Activated T-helper 2 cell treated with anti-CD3 and anti-CD28 coated beads, Interferon-gamma antibody, Interleukin-2, Interleukin-4, amounts not matched to agents 10 μg/mL and 5 μg/mL and 100 μg/mL, durations not matched to agents 14 hours and 24 hours and 36 hours (primary cell): ENCODE measurements at regions not wholly inside any gene's neighbourhood (a gene's known extent, or its start where the extent isn't known, plus 50 kb on each side); places are given as distances from the start of the nearest gene placed in this dataset.

ENCODE experiments used
- DNase-seq: peaks from one replicate; pipeline ENCODE4 v3.0.0; 2021; ENCODE audit warnings: low spot score
- H3K27ac Mint-ChIP-seq: one replicate; pipeline ENCODE4 v1.8.0; 2021; ENCODE audit warnings: mixed read lengths
- H3K27me3 Mint-ChIP-seq: one replicate; pipeline ENCODE4 v1.8.0; 2021; ENCODE audit warnings: low read depth, mixed read lengths
- H3K36me3 Mint-ChIP-seq: one replicate; pipeline ENCODE4 v1.8.0; 2021; ENCODE audit warnings: low read depth, mixed read lengths
- H3K4me1 Mint-ChIP-seq: one replicate; pipeline ENCODE4 v1.8.0; 2021; ENCODE audit warnings: low read depth, mixed read lengths
- H3K4me3 Mint-ChIP-seq: one replicate; pipeline ENCODE4 v1.8.0; 2021; ENCODE audit warnings: low read depth, mild to moderate bottlenecking, moderate library complexity, mixed read lengths
- H3K9me3 Mint-ChIP-seq: one replicate; pipeline ENCODE4 v1.8.0; 2021; ENCODE audit warnings: mixed read lengths
- intact Hi-C: fragments of 100-400 bp; cut with micrococcal nuclease; formaldehyde crosslinking; loops from one replicate; pipeline ENCODE4 v1.15.1; 2023

DNA sequence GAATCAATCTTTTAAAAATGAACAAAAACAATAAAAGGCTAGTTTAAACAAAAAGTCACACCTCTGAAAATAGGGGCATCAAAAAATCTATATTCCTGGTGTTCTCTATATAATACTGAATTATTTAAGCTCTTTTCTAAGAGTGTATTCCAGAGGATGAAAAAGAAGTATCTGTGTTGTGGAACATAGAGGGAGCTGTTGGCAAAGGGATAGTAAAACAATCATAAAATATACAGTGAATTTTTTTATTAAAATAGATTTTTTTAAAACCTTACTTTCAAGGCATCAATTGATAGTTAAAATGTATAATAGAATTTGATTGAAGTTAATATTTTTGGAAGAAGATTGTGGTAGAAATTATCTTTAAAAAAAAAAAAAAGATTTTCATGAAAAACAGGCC lies 1409.1 kb upstream of the CELF2 start:
- Mint-ChIP-seq H3K9me3 (no peaks in the 10 kb centered on the region), H3K4me3 (no peak overlapping the region), H3K36me3 (no peaks in the 10 kb centered on the region), H3K4me1 (peaks cover 2% of the 10 kb centered on the region), H3K27me3 (peaks cover 6% of the 10 kb centered on the region), H3K27ac (no peak overlapping the region)
- DNase-seq, result no peak
- intact Hi-C loops, result no loop called here

- H3K27me3 Mint-ChIP-seq, result peaks cover 8% of the 10 kb centered on the region
These were observed 1404.2 kb upstream of the CELF2 start for GRCh38 chr10:9613338-9614075.

GRCh38 chr10:9615189-9615588 lies 1402.5 kb upstream of the CELF2 start:
- Mint-ChIP-seq H3K27me3 (peaks cover 8% of the 10 kb centered on the region), H3K4me3 (no peak overlapping the region)
- intact Hi-C loops, result no loop called here

More at GRCh38 chr10:9613338-9614075, 1404.2 kb upstream of the CELF2 start:
- intact Hi-C loops, result no loop called here
- no peaks in the 10 kb centered on the region for H3K9me3 Mint-ChIP-seq
- no peak overlapping the region for H3K4me3 Mint-ChIP-seq
- DNase-seq, result no peak
- no peak overlapping the region for H3K27ac Mint-ChIP-seq
- peaks cover 4% of the 10 kb centered on the region for H3K4me1 Mint-ChIP-seq
- H3K36me3 Mint-ChIP-seq, result no peaks in the 10 kb centered on the region

GRCh38 chr10:9621216-9621615 lies 1396.5 kb upstream of the CELF2 start:
- intact Hi-C loops, result no loop called here
- Mint-ChIP-seq H3K4me1 (no peaks in the 10 kb centered on the region), H3K9me3 (no peaks in the 10 kb centered on the region), H3K27me3 (no peaks in the 10 kb centered on the region), H3K4me3 (no peak overlapping the region), H3K27ac (no peak overlapping the region), H3K36me3 (no peaks in the 10 kb centered on the region)
- no peak for DNase-seq

More at GRCh38 chr10:9615189-9615588, 1402.5 kb upstream of the CELF2 start:
- no peak for DNase-seq
- no peak overlapping the region for H3K27ac Mint-ChIP-seq
- no peaks in the 10 kb centered on the region for H3K36me3 Mint-ChIP-seq
- peaks cover 4% of the 10 kb centered on the region for H3K4me1 Mint-ChIP-seq
- H3K9me3 Mint-ChIP-seq, result no peaks in the 10 kb centered on the region

DNA sequence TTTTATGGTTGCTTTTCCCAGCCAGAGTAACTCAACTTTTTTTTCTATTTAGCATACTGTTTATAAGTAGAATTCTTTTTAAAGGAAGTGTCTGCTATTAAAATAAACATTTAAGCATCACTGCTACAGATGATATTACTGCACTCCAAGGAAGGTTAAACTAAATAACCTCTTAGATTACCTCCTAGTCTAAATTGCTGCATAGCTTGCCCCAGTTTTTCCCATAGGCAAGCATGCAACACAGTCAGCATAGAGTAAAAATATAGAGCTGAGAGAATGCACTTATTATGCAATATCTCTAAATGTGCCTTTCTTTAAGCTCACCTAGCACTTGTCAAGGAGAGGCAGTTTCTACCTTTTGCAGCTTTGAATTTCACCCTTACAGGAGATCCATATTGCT lies 1392.4 kb upstream of the CELF2 start:
- no peak for DNase-seq
- intact Hi-C loops, result no loop called here
- Mint-ChIP-seq H3K27ac (no peak overlapping the region), H3K9me3 (no peaks in the 10 kb centered on the region), H3K4me1 (no peaks in the 10 kb centered on the region), H3K36me3 (no peaks in the 10 kb centered on the region), H3K27me3 (no peaks in the 10 kb centered on the region), H3K4me3 (no peak overlapping the region)

DNA sequence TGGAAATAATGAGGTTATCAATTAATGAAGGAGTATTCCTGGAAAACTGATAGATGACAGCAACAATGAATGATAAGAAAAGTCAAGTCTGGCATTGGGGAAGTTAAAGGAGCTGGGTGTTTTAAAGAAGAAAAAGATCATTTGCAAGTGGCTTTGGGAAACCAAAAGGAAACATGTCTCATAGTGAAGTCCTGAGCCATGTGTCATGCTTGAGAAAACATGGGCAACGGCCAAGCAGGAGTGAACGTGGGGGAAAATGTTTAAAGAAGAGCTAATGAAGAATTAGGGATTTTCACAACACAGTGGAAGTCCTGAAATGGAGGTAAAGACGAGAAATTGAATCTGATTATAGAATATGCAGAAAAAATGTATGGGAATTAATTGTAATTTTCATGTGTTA lies 1383.2 kb upstream of the CELF2 start:
- Mint-ChIP-seq H3K36me3 (no peaks in the 10 kb centered on the region), H3K4me1 (no peaks in the 10 kb centered on the region), H3K27me3 (no peaks in the 10 kb centered on the region), H3K4me3 (no peak overlapping the region), H3K9me3 (no peaks in the 10 kb centered on the region), H3K27ac (no peak overlapping the region)
- no peak for DNase-seq
- intact Hi-C loops, result no loop called here

DNA sequence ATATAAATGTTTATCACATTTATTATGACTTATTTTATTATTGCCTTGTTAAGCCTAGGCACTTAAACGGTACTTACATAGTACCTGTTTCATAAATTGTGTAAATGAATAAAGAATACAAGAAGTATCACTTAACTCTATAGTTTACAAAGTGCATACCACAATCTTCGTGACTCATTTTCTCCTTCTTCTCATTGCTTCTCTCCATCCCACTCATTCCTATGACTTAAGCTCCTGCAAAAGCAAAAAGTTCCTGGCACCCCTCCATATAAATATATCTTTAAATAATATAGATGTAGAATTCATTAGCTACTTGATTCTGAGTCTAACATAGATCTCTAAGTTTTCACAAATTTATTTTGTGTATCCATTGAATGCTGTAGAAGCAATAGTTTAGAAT lies 1382.0 kb upstream of the CELF2 start:
- no peaks in the 10 kb centered on the region for H3K27me3 Mint-ChIP-seq
- intact Hi-C loops, result no loop called here
- no peaks in the 10 kb centered on the region for H3K9me3 Mint-ChIP-seq

GRCh38 chr10:9636216-9636615 lies 1381.5 kb upstream of the CELF2 start:
- DNase-seq, result no peak
- H3K27me3 Mint-ChIP-seq, result no peaks in the 10 kb centered on the region
- no peak overlapping the region for H3K4me3 Mint-ChIP-seq
- H3K27ac Mint-ChIP-seq, result no peak overlapping the region
- H3K4me1 Mint-ChIP-seq, result no peaks in the 10 kb centered on the region
- no peaks in the 10 kb centered on the region for H3K9me3 Mint-ChIP-seq
- H3K36me3 Mint-ChIP-seq, result no peaks in the 10 kb centered on the region
- intact Hi-C loops, result no loop called here

More for the DNA sequence above, 1382.0 kb upstream of the CELF2 start:
- Mint-ChIP-seq H3K36me3 (no peaks in the 10 kb centered on the region), H3K4me1 (no peaks in the 10 kb centered on the region), H3K27ac (no peak overlapping the region), H3K4me3 (no peak overlapping the region)
- no peak for DNase-seq

DNA sequence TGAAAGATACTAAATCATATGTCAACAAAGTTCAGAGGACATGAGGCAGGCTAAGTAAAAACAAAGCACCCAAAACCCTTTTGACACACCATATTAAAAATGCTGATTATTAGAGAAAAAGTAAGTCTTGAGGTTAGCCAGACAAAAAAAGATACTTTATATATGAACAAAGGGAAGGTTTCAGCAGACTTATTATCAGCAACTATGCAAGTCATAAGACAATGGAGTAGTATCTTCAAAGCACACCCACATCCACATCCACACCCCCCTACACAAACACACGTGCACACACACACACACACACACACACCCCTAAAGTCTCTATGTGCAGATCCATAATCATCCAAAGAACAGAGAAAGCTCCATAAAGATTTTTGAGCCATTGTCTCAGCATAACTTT lies 1373.9 kb upstream of the CELF2 start:
- Mint-ChIP-seq H3K4me1 (no peaks in the 10 kb centered on the region), H3K4me3 (no peak overlapping the region), H3K27ac (no peak overlapping the region), H3K27me3 (no peaks in the 10 kb centered on the region), H3K9me3 (no peaks in the 10 kb centered on the region), H3K36me3 (no peaks in the 10 kb centered on the region)
- intact Hi-C loops, result no loop called here
- no peak for DNase-seq

GRCh38 chr10:9645404-9645803 lies 1372.3 kb upstream of the CELF2 start:
- Mint-ChIP-seq H3K4me3 (no peak overlapping the region), H3K4me1 (no peaks in the 10 kb centered on the region), H3K27ac (no peak overlapping the region)

DNA sequence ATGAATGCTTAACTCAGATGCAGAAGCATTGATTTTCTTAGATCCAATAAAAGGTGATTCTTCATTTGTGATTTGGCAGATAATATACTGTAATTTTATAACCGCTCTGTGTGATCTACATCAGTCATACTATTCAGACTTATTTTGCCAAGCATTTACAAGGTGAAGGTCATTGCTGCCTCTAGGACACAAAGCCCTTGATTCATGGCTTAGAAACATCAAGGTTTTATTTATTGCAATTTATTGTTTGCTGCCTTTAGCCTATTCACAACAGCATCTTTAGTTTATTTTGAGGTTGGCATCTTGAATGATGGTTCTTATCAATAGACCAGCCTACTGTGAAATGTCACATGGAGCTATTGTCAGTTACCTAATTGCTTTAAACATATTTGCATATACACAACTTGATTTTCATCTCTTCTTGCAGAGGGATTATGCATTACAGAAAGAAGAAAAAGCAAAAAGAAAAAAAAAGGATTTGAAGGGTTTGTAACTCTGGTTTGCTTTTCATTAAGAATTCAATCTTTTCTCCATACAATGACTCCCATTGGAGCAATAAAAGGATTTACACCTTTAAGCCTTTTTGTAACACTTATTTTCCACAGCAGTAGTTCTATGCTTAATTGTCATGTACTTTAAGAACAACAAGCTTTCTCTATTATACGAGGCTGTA lies 1371.6 kb upstream of the CELF2 start:
- no peaks in the 10 kb centered on the region for H3K27me3 Mint-ChIP-seq
- H3K27ac Mint-ChIP-seq, result no peak overlapping the region
- intact Hi-C loops, result no loop called here
- DNase-seq, result no peak
- H3K4me3 Mint-ChIP-seq, result no peak overlapping the region
- no peaks in the 10 kb centered on the region for H3K36me3 Mint-ChIP-seq
- H3K4me1 Mint-ChIP-seq, result no peaks in the 10 kb centered on the region
- no peaks in the 10 kb centered on the region for H3K9me3 Mint-ChIP-seq

More at GRCh38 chr10:9645404-9645803, 1372.3 kb upstream of the CELF2 start:
- Mint-ChIP-seq H3K9me3 (no peaks in the 10 kb centered on the region), H3K27me3 (no peaks in the 10 kb centered on the region), H3K36me3 (no peaks in the 10 kb centered on the region)
- intact Hi-C loops, result no loop called here
- no peak for DNase-seq

DNA sequence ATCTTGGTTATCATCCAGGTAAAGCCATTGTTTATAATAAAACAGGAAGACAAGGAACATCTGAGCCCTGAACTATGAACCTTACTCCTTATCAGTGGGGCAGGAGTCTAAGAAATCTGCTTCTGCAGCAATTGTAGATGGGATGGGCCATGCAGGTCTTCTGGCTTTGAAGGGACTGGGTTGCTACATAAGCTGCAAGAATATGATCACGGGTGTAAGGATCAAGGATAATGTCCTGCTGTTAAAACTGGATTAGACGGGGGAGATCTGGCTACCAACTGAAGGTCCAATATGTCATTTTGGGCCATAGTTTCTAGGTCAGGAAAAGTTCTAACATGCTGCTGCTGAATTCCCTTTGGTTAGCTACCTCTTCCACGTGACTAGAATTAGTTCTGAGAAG lies 1363.4 kb upstream of the CELF2 start:
- H3K4me1 Mint-ChIP-seq, result no peaks in the 10 kb centered on the region
- H3K4me3 Mint-ChIP-seq, result no peak overlapping the region

DNA sequence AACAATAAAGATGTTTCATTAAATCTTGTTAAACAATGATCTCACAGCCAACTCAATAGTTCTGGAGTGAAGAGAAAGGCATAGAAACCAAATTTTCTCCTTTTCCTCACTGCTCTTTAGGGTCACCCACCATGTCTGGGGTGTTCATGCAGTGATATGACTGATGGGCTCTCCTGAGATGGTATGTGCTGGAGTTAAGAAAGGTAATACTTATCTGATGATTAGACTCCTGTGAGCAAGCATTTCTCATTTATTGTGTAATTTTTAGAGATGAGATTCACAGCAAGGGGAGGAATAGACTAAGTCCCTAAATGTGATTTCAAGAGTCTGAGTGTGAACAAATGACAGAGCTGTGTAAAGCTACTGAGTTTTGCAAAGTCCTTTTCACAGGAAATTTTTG lies 1361.3 kb upstream of the CELF2 start:
- H3K9me3 Mint-ChIP-seq, result no peaks in the 10 kb centered on the region
- H3K36me3 Mint-ChIP-seq, result no peaks in the 10 kb centered on the region
- DNase-seq, result no peak
- intact Hi-C loops, result no loop called here
- no peaks in the 10 kb centered on the region for H3K27me3 Mint-ChIP-seq
- no peak overlapping the region for H3K27ac Mint-ChIP-seq
- H3K4me3 Mint-ChIP-seq, result no peak overlapping the region
- H3K4me1 Mint-ChIP-seq, result no peaks in the 10 kb centered on the region

More for the DNA sequence above, 1363.4 kb upstream of the CELF2 start:
- H3K36me3 Mint-ChIP-seq, result no peaks in the 10 kb centered on the region
- H3K9me3 Mint-ChIP-seq, result no peaks in the 10 kb centered on the region
- H3K27me3 Mint-ChIP-seq, result no peaks in the 10 kb centered on the region
- intact Hi-C loops, result no loop called here
- no peak for DNase-seq
- H3K27ac Mint-ChIP-seq, result no peak overlapping the region
